K562 (cell line): ENCODE measurements at regions not wholly inside any gene's neighbourhood (a gene's known extent, or its start where the extent isn't known, plus 50 kb on each side); places are given as distances from the start of the nearest gene placed in this dataset.

Experiments used
- ATAC-seq: fragments of 200-7000 bp; cut with Tn5 transposase; 3 replicates; pipeline ENCODE4 v1.9.1; 2020; ENCODE audit warnings: moderate library complexity
- BruUV-seq: library from RNA; stranded (reverse); fragments of 400-500 nt; replicated peaks from 2 replicates; lab custom pipeline; 2021; lab: Mats Ljungman, UMichigan
- CTCF ChIA-PET: fragments of 300-600 bp; formaldehyde crosslinking; extraction: SDS; loops from one replicate; lab custom pipeline; 2021; ENCODE audit warnings: low intra/inter-chr PET ratio; lab: Yijun Ruan, JAX
- POLR2A ChIA-PET: fragments of 300-600, 350-650 bp; sonication (Branson Sonifier 250); formaldehyde crosslinking; extraction: SDS; loops from one replicate; lab custom pipeline; 2021; ENCODE audit warnings: antibody characterized with exemption, inconsistent platforms; lab: Yijun Ruan, JAX
- DNase-seq, 4 experiments: peaks; one replicate each; pipeline versions ENCODE4 v3.0.0 to v3.0.0-alpha.2; 2011 to 2018; ENCODE audit warnings: low spot score in 3 of 4, mixed read lengths in 3 of 4; ENCODE audit errors: extremely low read depth in 1 of 4
- FAIRE-seq: peaks from 2 replicates; lab custom pipeline; 2011; peaks lifted over from hg19 to GRCh38; lab: Jason Lieb, UNC
- H2AFZ ChIP-seq: 2 replicates; pipeline ENCODE4 v1.6.0; 2011; ENCODE audit warnings: low read depth, low read length, control low read depth, inconsistent platforms
- H3K27ac ChIP-seq: fragments of 200-600 bp; 3 replicates; pipeline ENCODE4 v1.8.0; 2011; ENCODE audit warnings: low read depth, mild to moderate bottlenecking, control low read depth, inconsistent platforms, low read length, moderate library complexity, mixed read lengths; ENCODE audit errors: extremely low read depth
- H3K27me3 ChIP-seq, 2 experiments: fragments of 300-600 bp in 1 of 2; 2 replicates in 1 of 2; 3 replicates in 1 of 2; pipeline versions ENCODE4 v1.6.0 to v1.8.0; 2011; ENCODE audit warnings: inconsistent platforms in 2 of 2, low read length in 2 of 2, mild to moderate bottlenecking in 1 of 2, mixed read lengths in 1 of 2, moderate library complexity in 1 of 2; ENCODE audit not compliant: control insufficient read depth in 2 of 2, insufficient read depth in 2 of 2
- H3K36me3 ChIP-seq: fragments of 300-600 bp; 3 replicates; pipeline ENCODE4 v1.8.0; 2011; ENCODE audit warnings: mild to moderate bottlenecking, low read length, inconsistent platforms; ENCODE audit not compliant: control insufficient read depth, insufficient read depth
- H3K4me1 ChIP-seq, 2 experiments: fragments of 200-600 bp in 1 of 2; replicated peaks in 1 of 2; 2 replicates in 1 of 2; 3 replicates in 1 of 2; pipeline versions ENCODE4 v1.5.1 to v1.8.0; 2011; ENCODE audit warnings: inconsistent platforms in 2 of 2, low read length in 2 of 2, mild to moderate bottlenecking in 1 of 2, mixed read lengths in 1 of 2, moderate library complexity in 1 of 2; ENCODE audit not compliant: control insufficient read depth in 2 of 2, insufficient read depth in 2 of 2
- H3K4me2 ChIP-seq: 2 replicates; pipeline ENCODE4 v1.6.1; 2011; ENCODE audit warnings: low read length, control low read depth, inconsistent platforms, mixed read lengths; ENCODE audit not compliant: insufficient read depth
- H3K4me3 ChIP-seq: fragments of 200-600 bp; sonication (generic), shearing (Covaris generic); 2 replicates; pipeline ENCODE4 v1.5.1; 2016; ENCODE audit warnings: control low read depth, inconsistent platforms
- H3K79me2 ChIP-seq: fragments of 200-600 bp; 3 replicates; pipeline ENCODE4 v1.8.0; 2011; ENCODE audit warnings: low read length, inconsistent platforms; ENCODE audit not compliant: control insufficient read depth, insufficient read depth
- H3K9ac ChIP-seq, 2 experiments: 2 replicates each; pipeline versions ENCODE4 v1.6.0 to v1.6.1; 2011; ENCODE audit warnings: low read depth in 2 of 2, low read length in 2 of 2, control low read depth in 1 of 2, inconsistent platforms in 1 of 2, mild to moderate bottlenecking in 1 of 2, mixed read lengths in 1 of 2; ENCODE audit not compliant: insufficient read depth in 1 of 2
- H3K9me1 ChIP-seq: one replicate; pipeline ENCODE4 v1.6.0; 2011; ENCODE audit warnings: inconsistent platforms, mild to moderate bottlenecking, low read length, moderate library complexity; ENCODE audit not compliant: control insufficient read depth, insufficient read depth
- H3K9me3 ChIP-seq: replicated peaks from 2 replicates; pipeline ENCODE4 v1.5.1; 2011; ENCODE audit warnings: low read depth, low read length, inconsistent platforms; ENCODE audit not compliant: control insufficient read depth, insufficient read depth
- H4K20me1 ChIP-seq: replicated peaks from 2 replicates; pipeline ENCODE4 v1.6.1; 2011; ENCODE audit warnings: low read length, inconsistent platforms, mixed read lengths; ENCODE audit not compliant: control insufficient read depth, insufficient read depth
- ESRRA ChIP-seq: fragments of 450-650 bp; IDR thresholded peaks from 2 replicates; pipeline ENCODE4 v1.6.1; 2014; ENCODE audit warnings: low read depth, mild to moderate bottlenecking, moderate library complexity, borderline replicate concordance
- GATAD2A ChIP-seq: fragments of 450-650 bp; IDR thresholded peaks from 2 replicates; pipeline ENCODE4 v1.6.1; 2017
- KAT8 ChIP-seq: fragments of 450-650 bp; IDR thresholded peaks from 2 replicates; pipeline ENCODE4 v1.6.1; 2016; ENCODE audit warnings: low read depth, mild to moderate bottlenecking
- NR3C1 ChIP-seq: sonication (generic); formaldehyde crosslinking; IDR thresholded peaks from 2 replicates; pipeline ENCODE4 v1.8.1; 2022; ENCODE audit warnings: missing genetic modification reagents
- SUPT5H ChIP-seq: fragments of 450-650 bp; IDR thresholded peaks from 2 replicates; pipeline ENCODE4 v1.6.1; 2016
- WGBS: fragments of 100-300 bp; shearing (Covaris generic); methylation state at CpG from one replicate; pipeline ENCODE4 v1.1.6; 2016; ENCODE audit warnings: low coverage, mixed read lengths; ENCODE audit not compliant: insufficient coverage; ENCODE audit errors: missing lambda C conversion rate; 5-methylcytosine and 5-hydroxymethylcytosine counted together
- in situ Hi-C: fragments of 300-500 bp; cut with MboI; formaldehyde crosslinking; loops from 4 replicates; pipeline ENCODE4 v1.15.0; 2018; ENCODE audit warnings: inconsistent platforms, mixed read lengths
- intact Hi-C: fragments of 100-400 bp; cut with micrococcal nuclease; formaldehyde crosslinking; loops from 2 replicates; pipeline ENCODE4 v1.14.2; 2022
- TF ChIP-seq, protein P1 (sequence below): sonication (generic); formaldehyde crosslinking; IDR thresholded peaks from 2 replicates; pipeline ENCODE4 v1.8.1; 2022; ENCODE audit warnings: missing genetic modification reagents
- TF ChIP-seq, protein P2 (sequence below): fragments of 450-650 bp; IDR thresholded peaks from 2 replicates; pipeline ENCODE4 v1.6.1; 2016; ENCODE audit warnings: mild to moderate bottlenecking, moderate library complexity

DNA sequence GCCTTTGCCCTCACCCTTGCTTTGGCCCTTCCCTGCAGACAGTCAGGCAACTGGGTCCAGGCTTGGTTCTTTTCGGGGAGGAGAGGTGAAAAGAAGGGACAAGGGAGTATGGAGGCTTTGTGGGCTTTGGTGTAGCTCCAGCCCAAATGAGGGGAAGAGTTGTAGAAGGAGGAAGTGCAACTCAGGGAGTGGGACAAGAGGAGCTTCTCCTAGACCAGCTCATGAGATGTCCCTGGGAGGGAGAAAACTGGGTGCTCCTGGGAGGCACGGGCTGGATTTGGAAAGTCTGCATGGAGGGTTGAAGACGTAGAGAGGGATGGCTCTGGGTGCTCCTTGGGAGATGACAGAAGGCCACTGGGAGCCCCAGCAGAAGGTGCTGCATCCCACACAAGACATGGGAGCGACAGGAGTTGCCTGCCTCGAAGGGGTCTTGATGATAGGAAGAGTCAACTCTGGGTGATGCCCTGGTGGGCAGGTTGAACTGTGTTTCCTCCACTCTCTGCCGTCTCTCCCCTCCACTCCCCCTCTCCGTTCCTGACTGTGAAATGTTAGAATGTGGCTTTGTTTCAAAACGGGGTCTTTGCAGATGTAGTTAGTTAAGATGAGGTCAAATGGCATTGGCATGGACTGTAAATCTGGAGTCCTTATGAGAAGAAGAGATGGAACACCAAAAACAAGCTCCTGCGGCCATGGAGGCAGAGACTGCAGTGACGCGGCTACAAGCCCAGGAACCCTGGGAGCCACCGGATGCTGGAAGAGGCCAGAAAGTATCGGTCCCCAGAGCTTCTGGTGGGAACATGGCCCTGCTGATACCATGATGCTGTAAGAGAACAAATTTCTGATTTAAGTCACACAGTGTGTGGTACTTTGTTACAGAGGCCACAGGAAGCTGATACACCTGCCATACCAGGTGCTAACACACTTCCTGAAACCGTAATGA lies 298.5 kb downstream of the GLRX3 start:
- no peak overlapping the region for H3K27ac ChIP-seq
- no peak overlapping the region for H3K4me3 ChIP-seq
- no peak overlapping the region for H2AFZ ChIP-seq
- BruUV-seq = no TSS peak
- H3K4me1 ChIP-seq = no peaks in the 10 kb centered on the region
- H3K4me2 ChIP-seq = no peak overlapping the region
- no peaks in the 10 kb centered on the region for H3K9me1 ChIP-seq
- ChIA-PET POLR2A (interaction anchor here (0.6 kb wide), 1 partner anchor 205 kb away, joined by 4 read pairs; no protein-coding TSS in a partner anchor), CTCF (no interaction called here)
- peaks cover 0 to 3% of the 10 kb centered on the region in 2 experiments; a peak in 1 of 5 replicates for H3K27me3 ChIP-seq
- FAIRE-seq = no peak
- no peak overlapping the region for H3K9ac ChIP-seq
- no peaks in the 10 kb centered on the region for H3K36me3 ChIP-seq
- DNase-seq = no peak
- WGBS = 2% methylated on average over 11 of the region's 14 CpGs
- no peaks in the 10 kb centered on the region for H4K20me1 ChIP-seq
- no peaks in the 10 kb centered on the region for H3K79me2 ChIP-seq
- intact Hi-C loops = no loop called here
- in situ Hi-C loops = no loop called here
- no peak for ATAC-seq
- H3K9me3 ChIP-seq = no peaks in the 10 kb centered on the region
- TF ChIP-seq, protein P1, sequence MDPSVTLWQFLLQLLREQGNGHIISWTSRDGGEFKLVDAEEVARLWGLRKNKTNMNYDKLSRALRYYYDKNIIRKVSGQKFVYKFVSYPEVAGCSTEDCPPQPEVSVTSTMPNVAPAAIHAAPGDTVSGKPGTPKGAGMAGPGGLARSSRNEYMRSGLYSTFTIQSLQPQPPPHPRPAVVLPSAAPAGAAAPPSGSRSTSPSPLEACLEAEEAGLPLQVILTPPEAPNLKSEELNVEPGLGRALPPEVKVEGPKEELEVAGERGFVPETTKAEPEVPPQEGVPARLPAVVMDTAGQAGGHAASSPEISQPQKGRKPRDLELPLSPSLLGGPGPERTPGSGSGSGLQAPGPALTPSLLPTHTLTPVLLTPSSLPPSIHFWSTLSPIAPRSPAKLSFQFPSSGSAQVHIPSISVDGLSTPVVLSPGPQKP (CRISPR knock-in tag) = no peak
- TF ChIP-seq KAT8 = no peak
- no peak for TF ChIP-seq NR3C1 (CRISPR knock-in tag)
- no peak for TF ChIP-seq ESRRA
- TF ChIP-seq GATAD2A = no peak
- TF ChIP-seq SUPT5H = no peak
- TF ChIP-seq, protein P2, sequence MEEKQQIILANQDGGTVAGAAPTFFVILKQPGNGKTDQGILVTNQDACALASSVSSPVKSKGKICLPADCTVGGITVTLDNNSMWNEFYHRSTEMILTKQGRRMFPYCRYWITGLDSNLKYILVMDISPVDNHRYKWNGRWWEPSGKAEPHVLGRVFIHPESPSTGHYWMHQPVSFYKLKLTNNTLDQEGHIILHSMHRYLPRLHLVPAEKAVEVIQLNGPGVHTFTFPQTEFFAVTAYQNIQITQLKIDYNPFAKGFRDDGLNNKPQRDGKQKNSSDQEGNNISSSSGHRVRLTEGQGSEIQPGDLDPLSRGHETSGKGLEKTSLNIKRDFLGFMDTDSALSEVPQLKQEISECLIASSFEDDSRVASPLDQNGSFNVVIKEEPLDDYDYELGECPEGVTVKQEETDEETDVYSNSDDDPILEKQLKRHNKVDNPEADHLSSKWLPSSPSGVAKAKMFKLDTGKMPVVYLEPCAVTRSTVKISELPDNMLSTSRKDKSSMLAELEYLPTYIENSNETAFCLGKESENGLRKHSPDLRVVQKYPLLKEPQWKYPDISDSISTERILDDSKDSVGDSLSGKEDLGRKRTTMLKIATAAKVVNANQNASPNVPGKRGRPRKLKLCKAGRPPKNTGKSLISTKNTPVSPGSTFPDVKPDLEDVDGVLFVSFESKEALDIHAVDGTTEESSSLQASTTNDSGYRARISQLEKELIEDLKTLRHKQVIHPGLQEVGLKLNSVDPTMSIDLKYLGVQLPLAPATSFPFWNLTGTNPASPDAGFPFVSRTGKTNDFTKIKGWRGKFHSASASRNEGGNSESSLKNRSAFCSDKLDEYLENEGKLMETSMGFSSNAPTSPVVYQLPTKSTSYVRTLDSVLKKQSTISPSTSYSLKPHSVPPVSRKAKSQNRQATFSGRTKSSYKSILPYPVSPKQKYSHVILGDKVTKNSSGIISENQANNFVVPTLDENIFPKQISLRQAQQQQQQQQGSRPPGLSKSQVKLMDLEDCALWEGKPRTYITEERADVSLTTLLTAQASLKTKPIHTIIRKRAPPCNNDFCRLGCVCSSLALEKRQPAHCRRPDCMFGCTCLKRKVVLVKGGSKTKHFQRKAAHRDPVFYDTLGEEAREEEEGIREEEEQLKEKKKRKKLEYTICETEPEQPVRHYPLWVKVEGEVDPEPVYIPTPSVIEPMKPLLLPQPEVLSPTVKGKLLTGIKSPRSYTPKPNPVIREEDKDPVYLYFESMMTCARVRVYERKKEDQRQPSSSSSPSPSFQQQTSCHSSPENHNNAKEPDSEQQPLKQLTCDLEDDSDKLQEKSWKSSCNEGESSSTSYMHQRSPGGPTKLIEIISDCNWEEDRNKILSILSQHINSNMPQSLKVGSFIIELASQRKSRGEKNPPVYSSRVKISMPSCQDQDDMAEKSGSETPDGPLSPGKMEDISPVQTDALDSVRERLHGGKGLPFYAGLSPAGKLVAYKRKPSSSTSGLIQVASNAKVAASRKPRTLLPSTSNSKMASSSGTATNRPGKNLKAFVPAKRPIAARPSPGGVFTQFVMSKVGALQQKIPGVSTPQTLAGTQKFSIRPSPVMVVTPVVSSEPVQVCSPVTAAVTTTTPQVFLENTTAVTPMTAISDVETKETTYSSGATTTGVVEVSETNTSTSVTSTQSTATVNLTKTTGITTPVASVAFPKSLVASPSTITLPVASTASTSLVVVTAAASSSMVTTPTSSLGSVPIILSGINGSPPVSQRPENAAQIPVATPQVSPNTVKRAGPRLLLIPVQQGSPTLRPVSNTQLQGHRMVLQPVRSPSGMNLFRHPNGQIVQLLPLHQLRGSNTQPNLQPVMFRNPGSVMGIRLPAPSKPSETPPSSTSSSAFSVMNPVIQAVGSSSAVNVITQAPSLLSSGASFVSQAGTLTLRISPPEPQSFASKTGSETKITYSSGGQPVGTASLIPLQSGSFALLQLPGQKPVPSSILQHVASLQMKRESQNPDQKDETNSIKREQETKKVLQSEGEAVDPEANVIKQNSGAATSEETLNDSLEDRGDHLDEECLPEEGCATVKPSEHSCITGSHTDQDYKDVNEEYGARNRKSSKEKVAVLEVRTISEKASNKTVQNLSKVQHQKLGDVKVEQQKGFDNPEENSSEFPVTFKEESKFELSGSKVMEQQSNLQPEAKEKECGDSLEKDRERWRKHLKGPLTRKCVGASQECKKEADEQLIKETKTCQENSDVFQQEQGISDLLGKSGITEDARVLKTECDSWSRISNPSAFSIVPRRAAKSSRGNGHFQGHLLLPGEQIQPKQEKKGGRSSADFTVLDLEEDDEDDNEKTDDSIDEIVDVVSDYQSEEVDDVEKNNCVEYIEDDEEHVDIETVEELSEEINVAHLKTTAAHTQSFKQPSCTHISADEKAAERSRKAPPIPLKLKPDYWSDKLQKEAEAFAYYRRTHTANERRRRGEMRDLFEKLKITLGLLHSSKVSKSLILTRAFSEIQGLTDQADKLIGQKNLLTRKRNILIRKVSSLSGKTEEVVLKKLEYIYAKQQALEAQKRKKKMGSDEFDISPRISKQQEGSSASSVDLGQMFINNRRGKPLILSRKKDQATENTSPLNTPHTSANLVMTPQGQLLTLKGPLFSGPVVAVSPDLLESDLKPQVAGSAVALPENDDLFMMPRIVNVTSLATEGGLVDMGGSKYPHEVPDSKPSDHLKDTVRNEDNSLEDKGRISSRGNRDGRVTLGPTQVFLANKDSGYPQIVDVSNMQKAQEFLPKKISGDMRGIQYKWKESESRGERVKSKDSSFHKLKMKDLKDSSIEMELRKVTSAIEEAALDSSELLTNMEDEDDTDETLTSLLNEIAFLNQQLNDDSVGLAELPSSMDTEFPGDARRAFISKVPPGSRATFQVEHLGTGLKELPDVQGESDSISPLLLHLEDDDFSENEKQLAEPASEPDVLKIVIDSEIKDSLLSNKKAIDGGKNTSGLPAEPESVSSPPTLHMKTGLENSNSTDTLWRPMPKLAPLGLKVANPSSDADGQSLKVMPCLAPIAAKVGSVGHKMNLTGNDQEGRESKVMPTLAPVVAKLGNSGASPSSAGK = no peak
